T-helper 2 cell treated with Interferon-gamma antibody and Interleukin-4, amounts not matched to agents 5 μg/mL and 100 μg/mL, for 36 hours (primary cell): ENCODE measurements at regions not wholly inside any gene's neighbourhood (a gene's known extent, or its start where the extent isn't known, plus 50 kb on each side); places are given as distances from the start of the nearest gene placed in this dataset.
"Not testable (repeated sequence)": the region's sequence is repeated elsewhere in the genome, so short reads cannot be mapped to it uniquely, and the experiment has no call there.

Experiments used
- DNase-seq: peaks from one replicate; pipeline ENCODE4 v3.0.0; 2021; ENCODE audit warnings: low spot score
- H3K27ac Mint-ChIP-seq: one replicate; pipeline ENCODE4 v1.8.0; 2021; ENCODE audit warnings: mild to moderate bottlenecking, mixed read lengths
- H3K27me3 Mint-ChIP-seq: one replicate; pipeline ENCODE4 v1.8.0; 2021; ENCODE audit warnings: low read depth, mixed read lengths
- H3K36me3 Mint-ChIP-seq: one replicate; pipeline ENCODE4 v1.8.0; 2021; ENCODE audit warnings: low read depth, mixed read lengths
- H3K4me1 Mint-ChIP-seq: one replicate; pipeline ENCODE4 v1.8.0; 2021; ENCODE audit warnings: low read depth, mixed read lengths
- H3K4me3 Mint-ChIP-seq: one replicate; pipeline ENCODE4 v1.8.0; 2022; ENCODE audit warnings: mild to moderate bottlenecking, moderate library complexity, mixed read lengths
- H3K9me3 Mint-ChIP-seq: one replicate; pipeline ENCODE4 v1.8.0; 2021; ENCODE audit warnings: mixed read lengths

DNA sequence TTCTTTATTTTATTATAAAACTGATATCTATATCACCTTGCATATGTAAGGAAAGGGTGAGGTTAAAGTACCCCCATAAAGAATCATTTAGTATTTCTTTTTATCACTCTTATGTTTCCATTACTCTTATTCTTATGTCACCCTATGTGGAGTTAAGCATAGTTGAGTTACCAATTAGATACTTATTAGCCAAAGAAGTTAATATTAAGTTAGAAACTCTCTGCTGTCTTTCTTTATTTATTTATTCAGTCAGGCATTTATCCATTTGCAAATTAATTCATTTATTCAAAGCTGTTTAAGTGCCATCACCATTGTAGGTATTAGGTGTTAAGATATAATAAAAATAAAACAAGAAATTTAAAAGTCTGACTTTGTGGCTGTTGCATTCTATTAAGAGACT, 1279.1 kb upstream of the CITED2 start:
- H3K9me3 Mint-ChIP-seq, result no peaks in the 10 kb centered on the region
- H3K27me3 Mint-ChIP-seq, result peaks cover 2% of the 10 kb centered on the region
- H3K36me3 Mint-ChIP-seq, result no peaks in the 10 kb centered on the region
- no peak for DNase-seq
- no peak overlapping the region for H3K4me3 Mint-ChIP-seq
- H3K4me1 Mint-ChIP-seq, result peaks cover 2% of the 10 kb centered on the region
- H3K27ac Mint-ChIP-seq, result no peak overlapping the region

DNA sequence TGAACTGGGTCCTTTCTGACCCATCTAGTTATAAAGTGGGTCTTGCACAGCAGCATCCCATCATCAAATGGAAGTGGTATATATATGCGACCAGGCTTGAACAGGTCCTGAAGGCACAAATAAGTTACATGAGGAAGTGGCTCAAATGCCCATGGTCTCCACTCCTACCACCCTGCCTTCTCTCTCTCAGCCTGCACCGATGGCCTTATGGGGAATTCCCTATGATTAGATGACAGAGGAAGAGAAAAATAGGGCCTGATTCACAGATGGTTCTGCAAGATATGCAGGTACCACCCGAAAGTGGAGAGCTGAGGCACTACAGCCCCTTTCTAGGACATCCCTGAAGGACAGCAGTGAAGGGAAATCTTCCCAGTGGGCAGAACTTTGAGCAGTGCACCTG, 1275.1 kb upstream of the CITED2 start:
- H3K9me3 Mint-ChIP-seq, result peaks cover 13% of the 10 kb centered on the region
- not testable (repeated sequence) for H3K4me1 Mint-ChIP-seq, H3K4me3 Mint-ChIP-seq, DNase-seq, H3K36me3 Mint-ChIP-seq, H3K27me3 Mint-ChIP-seq, H3K27ac Mint-ChIP-seq

DNA sequence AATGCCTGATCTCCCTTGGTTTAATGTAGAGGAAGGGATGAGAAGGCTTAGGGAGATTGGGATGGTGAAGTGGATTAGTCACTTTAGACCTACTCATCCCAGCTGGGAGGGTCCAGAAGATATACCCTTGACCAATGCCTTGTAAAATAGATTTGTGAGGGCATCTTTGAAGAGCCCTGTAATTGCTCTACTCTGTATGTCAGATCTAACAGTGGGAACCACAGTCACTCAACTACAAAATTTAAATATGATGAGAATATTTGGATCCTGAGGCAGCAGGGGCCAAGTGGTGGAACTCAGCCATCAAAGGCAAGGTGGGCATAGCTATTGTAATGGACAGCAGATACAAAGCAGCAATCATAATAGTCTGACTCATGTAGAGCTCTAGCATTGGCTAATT, 1272.9 kb upstream of the CITED2 start:
- not testable (repeated sequence) for H3K4me1 Mint-ChIP-seq, DNase-seq, H3K27me3 Mint-ChIP-seq, H3K36me3 Mint-ChIP-seq, H3K4me3 Mint-ChIP-seq, H3K27ac Mint-ChIP-seq
- H3K9me3 Mint-ChIP-seq, result peaks cover 19% of the 10 kb centered on the region

DNA sequence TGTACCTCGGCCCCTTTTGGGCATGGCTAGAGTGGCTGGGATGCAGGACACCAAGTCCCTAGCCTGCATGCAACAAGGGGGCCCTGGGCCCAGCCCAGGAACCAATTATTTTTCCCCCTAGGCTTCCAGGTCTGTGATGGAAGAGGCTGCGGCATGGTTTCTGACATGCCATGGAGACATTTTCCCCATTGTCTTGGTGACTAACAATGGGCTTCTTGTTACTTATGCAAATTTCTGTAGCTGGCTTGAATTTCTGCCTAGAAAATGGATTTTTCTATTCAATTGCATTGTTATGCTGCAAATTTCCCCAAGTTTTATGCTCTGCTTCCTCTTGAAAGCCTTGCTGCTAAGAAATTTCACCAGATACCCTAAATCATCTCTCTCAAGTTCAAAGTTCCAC, 1269.6 kb upstream of the CITED2 start:
- H3K4me1 Mint-ChIP-seq, result peaks cover 3% of the 10 kb centered on the region
- no peak for DNase-seq

DNA sequence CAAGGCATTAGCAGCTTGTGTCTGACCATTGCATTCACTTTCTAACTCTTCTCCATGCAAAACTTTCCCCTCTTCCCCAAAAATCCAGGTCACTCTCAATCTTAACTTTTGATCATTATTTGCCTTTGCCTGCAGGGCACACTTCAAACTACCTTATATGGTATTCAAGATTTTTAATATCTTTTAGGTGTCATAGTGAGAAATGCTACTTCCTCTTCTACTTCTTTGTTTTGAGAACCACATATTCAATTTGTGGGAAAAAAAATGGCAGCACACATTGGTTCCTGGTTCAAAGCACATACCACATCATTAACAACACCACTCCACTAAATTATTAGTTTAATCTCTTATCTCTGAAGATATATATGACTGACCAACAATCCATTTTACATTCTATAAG, 1267.0 kb upstream of the CITED2 start:
- Mint-ChIP-seq H3K27me3 (peaks cover 1% of the 10 kb centered on the region), H3K36me3 (no peaks in the 10 kb centered on the region), H3K9me3 (peaks cover 12% of the 10 kb centered on the region), H3K27ac (no peak overlapping the region), H3K4me1 (peaks cover 3% of the 10 kb centered on the region), H3K4me3 (no peak overlapping the region)
- no peak for DNase-seq

More for the DNA sequence above, 1269.6 kb upstream of the CITED2 start:
- H3K4me3 Mint-ChIP-seq, result no peak overlapping the region
- no peaks in the 10 kb centered on the region for H3K36me3 Mint-ChIP-seq
- H3K27me3 Mint-ChIP-seq, result no peaks in the 10 kb centered on the region
- H3K9me3 Mint-ChIP-seq, result peaks cover 23% of the 10 kb centered on the region
- no peak overlapping the region for H3K27ac Mint-ChIP-seq

DNA sequence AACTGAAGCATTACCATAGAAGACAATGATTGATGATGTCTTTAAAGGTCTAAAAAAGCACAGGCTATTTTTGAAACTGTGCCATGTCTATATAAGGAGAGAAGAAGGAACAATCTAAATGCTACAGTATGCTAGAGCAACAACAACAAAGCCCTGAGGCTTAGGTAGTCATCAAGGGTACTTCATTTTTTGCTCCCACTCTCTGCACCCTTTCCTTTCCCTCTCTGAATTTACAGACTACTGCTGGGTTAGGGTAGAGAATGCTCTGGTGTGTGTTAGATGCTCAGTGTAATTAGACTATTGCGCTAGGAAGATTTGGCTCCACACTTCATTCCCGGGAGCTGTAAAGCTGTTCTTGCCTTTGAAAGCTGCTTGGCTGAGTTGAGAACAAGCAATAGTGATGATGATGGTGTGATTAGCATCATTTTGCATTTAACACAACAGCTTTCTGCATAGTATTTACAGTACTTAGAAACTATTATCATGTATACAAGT, 1262.5 kb upstream of the CITED2 start:
- Mint-ChIP-seq H3K27ac (no peak overlapping the region), H3K9me3 (peaks cover 4% of the 10 kb centered on the region), H3K36me3 (no peaks in the 10 kb centered on the region), H3K4me1 (peaks cover 3% of the 10 kb centered on the region), H3K27me3 (peaks cover 4% of the 10 kb centered on the region), H3K4me3 (no peak overlapping the region)
- DNase-seq, result no peak

DNA sequence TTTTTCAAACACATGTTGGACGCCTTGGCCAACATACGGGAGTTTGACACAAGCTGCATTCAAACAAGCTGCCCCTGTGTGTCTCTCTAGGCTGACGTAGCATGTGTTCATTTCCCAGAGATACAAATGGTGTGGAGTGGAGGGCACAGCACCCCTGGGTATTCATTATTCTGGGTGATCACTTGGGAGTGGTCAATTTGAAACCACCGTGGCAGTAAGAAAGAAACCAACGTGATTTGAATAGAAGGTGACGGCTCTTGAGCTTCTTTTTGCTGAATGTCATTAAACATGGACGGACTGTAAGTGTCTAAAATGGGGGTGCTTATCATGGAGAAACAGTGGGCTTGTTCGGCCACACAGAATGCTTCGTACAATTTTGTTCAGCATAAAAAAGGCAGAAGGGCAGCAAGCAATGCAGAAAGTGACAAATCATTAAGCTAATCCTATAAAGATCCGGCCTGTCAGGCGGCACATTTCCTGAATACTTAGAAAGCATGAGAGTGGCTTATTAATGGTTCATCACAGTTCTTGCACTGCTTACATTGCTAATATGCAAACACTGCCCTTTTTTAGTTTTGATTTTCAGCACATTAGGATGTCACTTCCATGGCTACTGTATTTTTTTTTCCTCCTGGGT, 1261.9 kb upstream of the CITED2 start:
- H3K9me3 Mint-ChIP-seq, result peaks cover 2% of the 10 kb centered on the region
- peaks cover 2% of the 10 kb centered on the region for H3K4me1 Mint-ChIP-seq
- H3K27ac Mint-ChIP-seq, result no peak overlapping the region
- H3K36me3 Mint-ChIP-seq, result no peaks in the 10 kb centered on the region
- peaks cover 4% of the 10 kb centered on the region for H3K27me3 Mint-ChIP-seq
- no peak for DNase-seq
- no peak overlapping the region for H3K4me3 Mint-ChIP-seq

DNA sequence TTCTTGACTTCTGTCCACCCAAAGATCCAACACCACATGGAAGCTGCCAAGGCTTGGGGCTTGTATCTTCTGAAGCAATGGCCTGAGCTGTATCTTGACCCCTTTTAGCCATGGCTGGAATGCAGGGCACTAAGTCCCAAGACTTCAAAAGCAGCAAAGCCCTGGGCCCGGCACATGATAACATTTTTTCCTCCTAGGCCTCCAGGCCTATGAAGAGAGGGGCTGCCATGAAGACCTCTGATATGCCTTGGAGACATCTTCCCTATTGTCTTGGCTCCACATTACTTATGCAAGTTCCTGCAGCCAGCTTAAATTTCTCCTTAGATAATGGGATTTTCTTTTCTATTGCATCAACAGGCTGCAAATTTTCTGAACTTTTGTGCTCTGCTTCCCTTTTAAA, 1252.6 kb upstream of the CITED2 start:
- Mint-ChIP-seq H3K4me1 (no peaks in the 10 kb centered on the region), H3K4me3 (no peak overlapping the region), H3K9me3 (peaks cover 25% of the 10 kb centered on the region), H3K27ac (no peak overlapping the region), H3K27me3 (no peaks in the 10 kb centered on the region), H3K36me3 (peaks cover 1% of the 10 kb centered on the region)
- DNase-seq, result no peak

DNA sequence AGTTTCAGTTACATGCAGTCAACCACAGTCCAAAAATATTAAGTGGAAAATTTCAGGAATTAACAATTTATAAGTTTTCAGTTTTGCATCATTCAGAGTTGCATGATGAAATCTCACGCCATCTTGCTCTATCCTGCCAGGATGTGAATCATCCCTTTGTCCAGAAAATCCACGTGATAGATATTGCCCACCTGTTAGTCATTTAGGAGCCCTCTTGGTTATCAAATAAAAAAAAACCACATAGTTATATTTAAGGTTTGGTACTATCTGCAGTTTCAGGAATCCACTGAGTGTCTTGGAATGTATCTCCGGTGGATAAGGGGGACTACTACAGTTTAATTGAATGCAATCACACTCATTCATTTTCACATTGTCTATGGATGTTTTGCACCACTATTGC, 1249.0 kb upstream of the CITED2 start:
- Mint-ChIP-seq H3K4me3 (no peak overlapping the region), H3K9me3 (peaks cover 25% of the 10 kb centered on the region), H3K36me3 (peaks cover 1% of the 10 kb centered on the region), H3K4me1 (no peaks in the 10 kb centered on the region), H3K27me3 (no peaks in the 10 kb centered on the region), H3K27ac (no peak overlapping the region)
- no peak for DNase-seq

DNA sequence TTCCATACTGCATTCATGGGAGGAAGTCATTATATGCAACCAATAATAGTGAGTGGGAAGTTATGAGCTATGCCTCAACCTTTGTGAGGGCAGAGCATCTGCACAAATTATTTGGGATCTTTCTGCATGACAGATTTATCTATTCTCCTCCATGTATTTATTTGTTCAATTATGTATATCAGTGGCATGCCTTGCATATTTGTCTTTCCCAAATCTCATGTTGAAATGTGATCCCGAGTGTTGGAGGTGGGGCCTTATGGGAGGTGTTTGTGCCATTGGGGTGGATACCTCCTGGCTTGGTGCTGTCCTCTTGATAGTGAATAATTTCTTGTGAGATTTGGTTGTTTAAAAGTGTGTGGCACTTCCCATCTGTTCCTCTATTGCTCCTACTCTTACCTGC, 1246.0 kb upstream of the CITED2 start:
- H3K27ac Mint-ChIP-seq, result no peak overlapping the region
- peaks cover 8% of the 10 kb centered on the region for H3K9me3 Mint-ChIP-seq
- no peaks in the 10 kb centered on the region for H3K27me3 Mint-ChIP-seq
- peaks cover under 1% of the 10 kb centered on the region for H3K36me3 Mint-ChIP-seq
- H3K4me3 Mint-ChIP-seq, result no peak overlapping the region
- no peak for DNase-seq
- H3K4me1 Mint-ChIP-seq, result no peaks in the 10 kb centered on the region

DNA sequence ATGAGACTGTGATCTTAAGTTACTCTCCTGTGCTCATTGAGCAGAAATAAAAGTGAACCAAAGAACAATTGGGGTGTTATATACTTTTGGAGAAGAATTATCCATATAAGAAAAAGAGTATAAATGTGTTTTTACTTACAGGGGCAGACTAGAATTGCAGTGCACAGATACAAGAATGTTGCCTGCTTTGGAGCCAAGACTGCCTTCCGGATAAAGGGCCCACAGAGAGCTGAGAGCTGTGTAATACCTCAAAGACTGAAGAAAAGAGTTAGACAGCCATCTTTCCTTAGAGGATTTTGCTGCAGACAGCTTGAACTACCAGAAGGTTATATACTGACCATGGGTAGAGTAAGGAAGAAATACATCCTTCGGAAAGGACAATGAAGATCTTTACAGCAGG, 1235.5 kb upstream of the CITED2 start:
- Mint-ChIP-seq H3K27ac (no peak overlapping the region), H3K9me3 (no peaks in the 10 kb centered on the region), H3K36me3 (no peaks in the 10 kb centered on the region), H3K4me3 (no peak overlapping the region), H3K4me1 (no peaks in the 10 kb centered on the region), H3K27me3 (peaks cover 5% of the 10 kb centered on the region)
- no peak for DNase-seq

DNA sequence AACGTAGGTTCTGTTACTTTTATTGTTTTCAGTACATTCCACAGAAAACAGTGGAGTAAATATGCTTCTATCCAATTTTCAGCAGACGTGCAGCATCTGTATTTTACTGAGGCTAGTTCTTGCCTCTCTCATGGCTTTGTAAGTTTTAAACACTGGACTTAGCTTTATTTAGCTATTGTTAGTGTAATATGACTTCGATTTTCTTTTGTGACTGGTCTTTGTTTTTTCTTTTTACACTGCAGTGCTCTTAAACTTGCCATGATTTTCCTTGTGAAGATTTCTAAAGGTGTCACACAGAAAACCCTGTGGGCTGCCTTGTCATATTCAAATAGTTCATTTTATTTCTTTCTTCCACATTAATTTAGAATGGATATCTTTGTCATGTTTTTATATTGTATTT, 1234.9 kb upstream of the CITED2 start:
- Mint-ChIP-seq H3K36me3 (no peaks in the 10 kb centered on the region), H3K27ac (no peak overlapping the region), H3K9me3 (no peaks in the 10 kb centered on the region), H3K27me3 (peaks cover 5% of the 10 kb centered on the region), H3K4me3 (no peak overlapping the region), H3K4me1 (no peaks in the 10 kb centered on the region)
- no peak for DNase-seq

DNA sequence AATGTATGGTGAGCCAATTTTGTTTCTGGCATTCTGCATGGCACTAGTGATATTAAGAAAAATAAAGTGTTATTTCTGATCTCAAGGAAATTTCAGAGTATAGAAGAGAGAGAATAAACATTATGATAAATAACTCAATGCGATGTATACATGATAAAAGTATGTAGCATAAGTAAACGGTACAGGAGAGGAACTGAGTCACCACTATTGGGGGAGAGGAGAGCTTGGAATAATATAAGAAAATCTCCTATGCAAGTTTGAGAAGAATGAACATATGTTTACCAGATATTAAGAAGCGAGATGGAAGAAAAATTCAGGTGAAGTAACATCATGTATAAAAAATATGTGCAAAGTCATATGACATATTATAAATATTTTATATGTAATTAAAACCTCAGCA, 1230.3 kb upstream of the CITED2 start:
- no peak for DNase-seq
- H3K4me1 Mint-ChIP-seq, result no peaks in the 10 kb centered on the region
- no peaks in the 10 kb centered on the region for H3K9me3 Mint-ChIP-seq
- peaks cover 9% of the 10 kb centered on the region for H3K27me3 Mint-ChIP-seq
- no peak overlapping the region for H3K4me3 Mint-ChIP-seq
- no peak overlapping the region for H3K27ac Mint-ChIP-seq
- H3K36me3 Mint-ChIP-seq, result no peaks in the 10 kb centered on the region

DNA sequence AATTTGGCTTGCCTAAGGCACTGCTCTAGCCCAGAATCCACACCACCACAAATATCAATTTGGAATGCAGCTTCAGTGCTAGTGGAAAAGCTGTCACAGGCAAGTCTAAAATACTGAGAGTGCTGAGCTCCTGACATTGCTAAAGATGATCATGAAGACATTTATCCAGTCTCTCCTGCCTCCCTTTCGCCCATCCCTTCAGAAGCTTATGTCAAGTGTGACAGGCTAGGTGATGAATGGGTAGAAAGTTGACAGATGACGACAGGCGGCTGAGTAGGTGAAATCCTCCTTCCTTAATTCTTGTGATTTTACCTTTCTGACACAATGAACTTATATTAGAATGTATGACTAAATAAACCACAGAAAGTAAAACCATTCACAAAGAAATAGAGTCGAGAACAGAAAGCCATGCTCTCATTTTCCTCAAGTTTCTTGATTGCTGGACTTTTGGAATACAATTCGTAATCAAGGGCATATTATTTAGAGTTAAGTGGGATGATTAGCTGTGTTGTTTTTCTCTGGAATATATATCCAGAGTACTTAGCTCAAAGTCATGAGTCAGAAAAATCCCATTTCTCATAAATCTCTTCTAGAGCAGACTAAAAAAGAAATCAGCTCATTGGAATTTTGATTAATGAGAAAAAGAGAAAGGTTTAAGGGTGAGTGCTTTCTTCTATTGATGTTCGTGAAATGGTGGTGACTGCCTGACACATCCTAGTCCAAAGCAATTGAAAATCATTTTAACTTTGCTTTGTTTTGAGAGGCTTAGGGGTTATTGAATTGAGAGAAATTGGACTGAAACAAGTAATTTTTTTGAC, 1228.2 kb upstream of the CITED2 start:
- peaks cover 7% of the 10 kb centered on the region for H3K27me3 Mint-ChIP-seq
- no peak for DNase-seq
- peaks cover 5% of the 10 kb centered on the region for H3K9me3 Mint-ChIP-seq
- H3K4me3 Mint-ChIP-seq, result no peak overlapping the region
- H3K27ac Mint-ChIP-seq, result no peak overlapping the region
- no peaks in the 10 kb centered on the region for H3K36me3 Mint-ChIP-seq
- H3K4me1 Mint-ChIP-seq, result peaks cover 1% of the 10 kb centered on the region
